GM12801 (cell line): ENCODE measurements at regions not wholly inside any gene's neighbourhood (a gene's known extent, or its start where the extent isn't known, plus 50 kb on each side); places are given as distances from the start of the nearest gene placed in this dataset.

Experiments used
- TF ChIP-seq, protein P1 (sequence below): IDR thresholded peaks from one replicate; pipeline ENCODE4 v1.5.1; 2011; ENCODE audit warnings: control low read depth; ENCODE audit not compliant: insufficient read length; ENCODE audit errors: extremely low read depth

DNA sequence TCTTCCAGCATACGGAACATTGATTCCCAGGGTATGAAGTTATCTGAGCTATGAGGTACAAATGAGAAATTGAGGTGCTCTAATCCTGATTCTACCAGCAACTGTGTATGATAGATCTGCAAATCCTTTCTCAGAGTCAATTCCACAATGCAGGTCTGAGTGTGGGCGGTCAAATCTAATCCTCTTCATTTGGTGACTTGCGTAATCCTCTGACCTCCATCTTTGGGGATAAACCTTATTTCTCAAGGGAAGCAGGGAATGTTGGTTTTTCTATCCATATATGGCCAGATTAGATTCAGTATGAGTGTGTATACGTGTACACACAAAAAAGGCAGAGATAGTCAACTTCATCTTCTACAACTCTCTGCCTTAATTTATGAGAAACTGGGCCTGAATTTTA lies 348.4 kb upstream of the IL12A start:
- TF ChIP-seq, protein P1, sequence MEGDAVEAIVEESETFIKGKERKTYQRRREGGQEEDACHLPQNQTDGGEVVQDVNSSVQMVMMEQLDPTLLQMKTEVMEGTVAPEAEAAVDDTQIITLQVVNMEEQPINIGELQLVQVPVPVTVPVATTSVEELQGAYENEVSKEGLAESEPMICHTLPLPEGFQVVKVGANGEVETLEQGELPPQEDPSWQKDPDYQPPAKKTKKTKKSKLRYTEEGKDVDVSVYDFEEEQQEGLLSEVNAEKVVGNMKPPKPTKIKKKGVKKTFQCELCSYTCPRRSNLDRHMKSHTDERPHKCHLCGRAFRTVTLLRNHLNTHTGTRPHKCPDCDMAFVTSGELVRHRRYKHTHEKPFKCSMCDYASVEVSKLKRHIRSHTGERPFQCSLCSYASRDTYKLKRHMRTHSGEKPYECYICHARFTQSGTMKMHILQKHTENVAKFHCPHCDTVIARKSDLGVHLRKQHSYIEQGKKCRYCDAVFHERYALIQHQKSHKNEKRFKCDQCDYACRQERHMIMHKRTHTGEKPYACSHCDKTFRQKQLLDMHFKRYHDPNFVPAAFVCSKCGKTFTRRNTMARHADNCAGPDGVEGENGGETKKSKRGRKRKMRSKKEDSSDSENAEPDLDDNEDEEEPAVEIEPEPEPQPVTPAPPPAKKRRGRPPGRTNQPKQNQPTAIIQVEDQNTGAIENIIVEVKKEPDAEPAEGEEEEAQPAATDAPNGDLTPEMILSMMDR = no peak

DNA sequence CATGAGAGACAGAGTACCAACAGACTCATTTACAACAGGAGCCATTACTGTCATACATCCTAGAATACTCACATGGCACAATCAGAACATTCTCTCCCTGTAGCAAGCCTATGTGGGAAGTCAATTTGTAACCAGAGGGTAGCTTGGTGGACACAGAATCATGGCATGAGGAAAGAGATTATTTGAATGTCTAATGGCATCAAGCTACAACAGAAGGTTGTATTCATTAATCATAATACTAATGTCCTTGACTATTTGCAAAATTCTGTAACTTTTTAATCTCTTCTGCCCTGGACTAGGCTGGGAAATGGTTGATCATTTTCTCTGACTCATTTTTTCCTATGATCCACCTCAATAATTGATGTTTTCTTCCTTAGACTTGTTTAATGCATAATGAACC lies 345.2 kb upstream of the IL12A start:
- TF ChIP-seq, protein P1 = no peak

DNA sequence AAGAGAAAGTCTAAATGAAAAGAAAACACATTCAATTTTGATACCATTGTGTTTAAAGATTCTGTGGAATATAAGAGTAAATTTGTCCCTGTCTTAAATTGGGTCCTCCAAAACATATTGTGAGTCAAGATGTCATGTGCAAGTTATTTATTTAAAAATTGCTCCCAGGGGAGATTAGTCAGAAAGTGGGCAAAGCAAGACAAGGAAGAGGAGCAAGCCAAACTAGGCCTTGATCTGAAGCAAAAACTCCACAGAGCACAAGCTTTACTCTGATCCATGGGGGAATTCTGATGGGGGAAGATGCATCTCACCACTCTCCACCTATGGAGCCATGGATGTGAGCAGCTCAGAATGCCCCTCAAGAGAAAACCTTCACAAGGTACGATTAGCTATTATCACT lies 342.8 kb upstream of the IL12A start:
- TF ChIP-seq, protein P1 = no peak

DNA sequence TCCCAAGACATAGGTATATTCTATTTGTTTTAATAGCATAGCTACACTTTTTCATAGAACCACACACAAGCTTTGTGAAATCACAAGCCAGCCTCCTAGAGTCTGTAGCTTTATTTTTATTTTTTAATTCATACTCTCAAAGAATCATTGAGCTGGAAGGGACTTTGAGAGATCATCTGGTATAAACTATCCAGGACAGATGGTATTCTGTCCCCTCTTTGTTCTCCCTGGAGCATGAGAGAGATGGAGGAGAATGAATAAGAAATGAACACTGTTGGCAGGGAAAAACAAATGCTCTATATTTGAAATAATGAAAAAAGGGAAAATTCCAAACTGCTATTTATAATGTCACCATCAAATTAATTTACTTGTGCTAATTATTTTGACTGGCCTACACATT lies 338.7 kb upstream of the IL12A start:
- TF ChIP-seq, protein P1 = no peak

DNA sequence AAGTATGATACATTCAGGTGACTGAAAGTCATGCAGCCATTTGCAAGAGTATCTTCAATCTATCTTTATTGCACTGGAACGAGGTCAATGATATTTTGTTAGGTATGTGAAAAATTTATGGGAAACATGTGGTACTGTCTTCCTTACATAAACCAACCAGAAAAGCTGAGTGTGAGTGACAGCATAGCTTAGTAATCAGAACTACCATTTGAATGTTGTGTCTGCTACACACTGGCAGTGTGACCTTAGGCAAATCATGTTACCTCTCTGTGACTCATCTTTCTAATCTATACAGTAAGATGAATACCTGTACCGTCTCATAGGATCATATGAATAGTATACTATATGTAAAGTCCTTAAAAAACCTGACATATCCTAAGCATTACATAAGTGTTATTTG lies 337.9 kb upstream of the IL12A start:
- TF ChIP-seq, protein P1 = no peak

DNA sequence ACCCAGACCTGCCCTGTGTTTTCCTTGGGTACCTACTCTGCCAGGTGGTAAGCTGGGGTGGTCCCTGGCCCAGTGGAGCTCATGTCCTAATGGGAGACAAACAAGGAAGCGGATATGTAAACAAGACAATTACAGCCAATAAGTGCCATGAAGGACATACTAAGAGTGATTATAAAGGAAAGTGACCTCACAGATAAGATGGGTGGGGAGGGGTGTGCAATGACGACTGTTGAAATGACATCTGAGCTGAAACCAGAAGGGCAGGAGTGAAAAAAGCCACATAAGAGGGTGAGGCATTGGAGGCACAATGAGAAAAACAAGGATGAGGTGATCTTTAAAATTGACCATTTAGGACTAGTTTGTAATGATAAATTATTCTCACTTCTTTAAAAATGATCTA lies 336.2 kb upstream of the IL12A start:
- TF ChIP-seq, protein P1 = no peak

DNA sequence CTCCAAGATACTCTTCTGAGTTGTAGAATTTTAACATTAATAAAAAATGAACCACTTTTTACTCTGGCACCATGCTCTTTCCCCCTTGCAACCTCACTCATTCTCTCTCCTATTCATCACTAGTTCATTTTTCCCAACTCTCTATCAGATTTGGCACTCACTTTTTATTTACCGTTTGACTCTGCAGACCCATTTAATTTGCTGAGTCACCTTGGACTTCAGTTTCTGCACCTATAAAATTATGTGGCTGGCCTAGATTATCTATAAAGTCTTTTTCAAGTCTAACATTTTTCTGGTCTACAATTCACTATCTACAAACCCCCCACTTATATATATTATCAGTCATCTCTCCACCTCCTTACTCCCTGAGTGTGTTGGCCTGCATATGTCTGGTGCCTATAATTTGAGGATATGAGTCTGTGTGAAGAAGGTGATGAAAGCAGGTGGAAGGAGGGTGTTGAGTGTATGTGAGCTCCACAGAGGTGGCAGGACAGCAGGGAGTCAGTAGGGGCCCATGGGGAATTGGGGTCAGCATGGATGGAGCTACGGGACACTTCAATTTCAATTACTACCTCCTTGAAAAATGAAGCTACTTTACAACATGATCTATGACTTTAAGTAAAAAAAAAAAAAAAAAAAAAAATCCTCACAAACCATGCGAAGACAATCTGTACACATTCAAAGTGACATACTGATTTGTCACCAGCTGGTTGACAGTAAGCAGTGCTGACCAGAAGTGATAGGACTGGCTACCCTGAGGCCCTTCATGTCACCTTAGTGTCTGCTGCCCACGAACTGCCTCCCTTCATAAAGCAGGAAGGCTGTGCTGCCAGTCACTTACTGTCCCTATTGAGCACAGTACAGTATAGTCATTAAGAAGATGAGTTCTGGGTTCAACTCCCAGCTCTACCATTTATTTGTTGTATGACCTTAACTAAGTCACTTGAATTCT lies 334.2 kb upstream of the IL12A start:
- TF ChIP-seq, protein P1 = no peak
